ENCODE measurements at regions not wholly inside any gene's neighbourhood (a gene's known extent, or its start where the extent isn't known, plus 50 kb on each side); places are given as distances from the start of the nearest gene placed in this dataset.
A peak's percentile ranks its signal among the peaks of the same experiment; 100 is the strongest.

DNA sequence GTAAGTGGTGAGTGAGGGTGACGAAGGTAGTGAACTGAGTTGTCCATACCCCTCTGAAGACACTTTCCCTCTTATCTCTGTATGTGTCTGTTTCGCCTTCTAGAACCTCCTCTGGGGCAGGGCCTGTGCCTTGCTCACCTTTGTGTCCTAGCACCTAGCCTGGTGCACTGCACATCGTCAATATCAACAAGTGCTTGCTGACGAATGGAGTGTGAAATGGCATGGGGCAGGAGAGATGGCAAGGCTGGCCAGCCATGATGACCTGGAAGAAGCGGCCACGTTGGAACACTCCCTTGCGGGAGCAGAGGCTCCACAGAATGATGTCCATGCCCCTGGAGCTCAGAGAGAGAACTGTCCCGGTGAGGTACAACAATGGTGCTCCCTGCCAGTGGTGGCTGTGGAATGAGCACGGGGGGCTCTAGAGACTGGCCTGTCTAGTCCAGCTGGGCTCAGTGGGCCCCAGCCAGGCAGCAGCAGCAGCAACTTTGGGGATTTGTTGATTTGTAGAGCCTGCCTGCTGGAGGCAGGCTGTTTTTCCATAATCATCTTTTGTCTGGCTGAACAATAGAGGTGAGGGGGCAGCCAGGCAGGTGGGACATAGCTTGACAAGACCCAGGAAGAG lies 112.2 kb upstream of the PJA1 start:
- no peak for DNase-seq (ENCODE audit: low spot score)

DNA sequence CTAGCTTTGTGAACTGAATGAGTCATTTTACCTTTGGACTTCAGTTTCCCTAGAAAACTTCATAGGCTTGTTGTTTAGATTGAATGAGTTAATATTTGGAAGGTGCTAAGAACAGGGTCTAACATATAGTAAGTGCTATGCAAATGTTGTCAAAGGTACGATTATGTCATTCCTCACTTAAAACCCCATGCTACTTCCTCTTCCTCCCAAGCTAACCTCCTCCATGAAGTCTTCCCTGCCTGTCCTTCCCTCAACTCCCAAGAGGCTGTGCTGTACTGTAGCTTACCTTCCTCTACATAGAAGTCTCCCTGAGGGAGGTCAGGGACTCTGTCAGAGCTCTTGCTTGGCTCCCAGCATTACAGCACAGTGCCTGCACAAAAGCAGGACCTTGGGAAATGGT lies 103.4 kb upstream of the PJA1 start:
- no peak for DNase-seq (ENCODE audit: low spot score)

DNA sequence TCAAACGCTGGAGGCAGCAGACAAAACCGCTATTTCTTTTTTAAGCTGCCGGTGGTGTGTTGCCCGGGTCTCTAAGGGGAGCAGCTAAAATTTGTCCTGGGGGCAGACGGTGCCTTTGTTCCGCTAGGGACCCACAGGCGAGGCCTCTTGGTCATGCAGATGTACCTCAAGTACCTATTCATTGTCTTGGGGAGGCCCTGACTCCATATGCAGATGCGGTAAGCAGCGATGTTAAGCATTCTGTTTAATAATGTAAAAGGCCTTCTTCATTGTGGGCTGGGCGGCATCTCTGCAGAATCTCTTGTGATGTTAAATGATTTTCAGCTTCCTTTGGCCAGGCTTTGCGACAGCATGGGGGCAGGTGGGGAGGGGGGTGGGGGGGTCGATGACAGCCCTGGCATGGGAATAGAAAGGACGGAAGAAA lies 98.9 kb upstream of the PJA1 start:
- DNase-seq (ENCODE audit: low spot score), result no peak

DNA sequence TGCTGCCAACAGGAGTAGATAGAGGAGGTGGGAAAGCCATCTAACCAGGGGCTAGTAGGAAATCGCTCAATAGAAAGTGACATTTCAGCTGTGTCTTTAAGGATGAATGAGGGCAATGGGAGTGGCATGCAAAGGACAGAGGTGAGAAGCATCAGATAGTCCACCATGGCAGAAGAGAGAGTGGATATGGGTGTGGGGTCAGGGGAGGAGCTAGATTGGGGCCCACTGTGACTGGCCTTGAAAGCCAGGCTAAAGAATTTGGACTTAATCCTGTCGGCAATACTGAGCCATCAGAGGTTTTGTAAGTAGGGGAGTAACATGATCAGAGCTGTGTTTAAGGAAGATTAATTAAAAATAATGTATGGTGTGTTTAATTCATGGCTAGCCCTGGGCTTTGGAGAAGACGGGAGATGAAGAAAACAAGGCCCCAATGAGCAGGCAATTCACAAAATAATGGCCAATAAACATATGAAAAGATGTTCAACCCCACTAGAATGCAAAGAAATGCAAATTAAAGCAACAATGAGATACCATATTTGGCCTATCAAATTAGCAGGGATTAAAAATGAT lies 98.1 kb upstream of the PJA1 start:
- no peak for DNase-seq (ENCODE audit: low spot score)

DNA sequence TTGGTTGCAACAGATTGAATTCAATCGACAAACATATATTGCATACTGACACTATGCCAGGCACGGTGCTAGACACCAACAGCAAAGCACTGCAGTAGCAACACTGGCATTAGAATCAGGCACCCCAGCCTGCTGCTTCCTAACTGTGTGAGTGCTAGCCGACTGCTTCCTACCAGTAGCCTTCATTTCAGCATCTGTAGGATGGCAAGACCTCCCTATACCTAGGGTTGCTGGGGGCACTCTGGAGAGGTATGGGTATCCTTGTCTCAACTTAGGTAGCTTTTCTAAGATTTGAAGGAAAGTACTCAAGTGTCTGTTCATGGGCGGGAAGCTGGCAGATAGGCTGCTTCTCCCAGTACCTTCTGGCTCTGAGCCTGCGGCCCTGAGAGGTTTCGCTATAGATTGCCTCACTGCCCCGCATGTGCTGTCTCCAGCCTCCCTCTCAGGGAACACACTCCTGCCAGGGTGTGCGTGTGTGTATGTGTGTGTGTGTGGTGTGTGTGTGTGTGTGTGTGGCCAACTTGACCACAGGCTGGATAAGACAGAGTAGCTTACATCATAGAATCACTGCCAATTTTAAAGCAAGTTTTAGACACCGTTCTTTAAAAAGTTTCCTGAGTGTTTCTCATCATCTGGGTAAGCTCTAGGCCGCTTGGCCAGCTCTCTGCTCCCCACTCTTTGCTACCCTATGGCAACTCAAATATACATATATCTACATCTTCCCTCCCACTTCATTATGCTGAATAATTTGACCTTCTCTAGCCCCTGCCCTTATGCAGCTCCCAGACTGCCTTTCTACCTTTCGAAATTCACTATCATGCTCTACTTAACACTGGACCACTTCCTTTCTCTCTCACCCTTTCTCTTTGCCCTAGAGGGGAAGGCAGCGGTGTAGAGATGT lies 97.0 kb upstream of the PJA1 start:
- DNase-seq (ENCODE audit: low spot score), result no peak

DNA sequence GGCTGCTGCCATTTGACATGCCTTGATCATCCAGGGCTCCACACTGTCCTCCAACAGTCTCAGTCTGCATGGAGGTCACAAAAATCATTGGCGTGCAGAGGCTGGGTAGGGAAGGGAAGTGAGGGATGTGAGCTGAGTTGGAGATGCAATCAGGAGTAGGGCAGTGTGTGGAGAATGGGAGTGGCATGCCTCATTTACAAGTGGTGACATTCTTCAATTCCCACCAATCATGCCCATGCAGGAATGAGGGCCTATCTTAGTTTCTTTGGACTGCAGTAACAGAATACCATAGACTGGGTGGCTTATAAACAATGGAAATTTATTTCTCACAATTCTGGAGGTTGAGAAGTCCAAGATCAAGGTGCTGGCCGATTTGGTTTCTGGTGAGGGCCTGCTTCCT lies 94.9 kb upstream of the PJA1 start:
- DNase-seq (ENCODE audit: low spot score), result no peak

DNA sequence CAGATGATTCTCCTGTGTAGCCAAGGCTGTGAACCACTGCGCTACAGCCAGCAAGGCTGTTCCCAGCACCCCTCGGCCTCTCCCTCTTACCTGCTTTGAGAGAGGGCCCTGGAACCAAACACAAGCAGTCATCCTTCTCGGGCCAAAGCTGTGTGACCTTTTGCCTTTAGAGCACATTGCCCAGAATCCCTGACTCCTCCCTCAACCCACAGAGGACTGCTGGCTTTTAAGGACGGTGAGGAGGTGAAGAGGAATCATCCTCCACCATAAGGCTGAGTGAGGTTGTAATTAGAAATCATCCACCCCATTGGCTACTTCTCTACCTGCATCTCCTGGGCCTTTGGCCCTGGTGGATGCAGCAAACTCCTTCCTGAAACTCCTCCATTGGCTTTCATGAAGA lies 93.6 kb upstream of the PJA1 start:
- no peak for DNase-seq (ENCODE audit: low spot score)

DNA sequence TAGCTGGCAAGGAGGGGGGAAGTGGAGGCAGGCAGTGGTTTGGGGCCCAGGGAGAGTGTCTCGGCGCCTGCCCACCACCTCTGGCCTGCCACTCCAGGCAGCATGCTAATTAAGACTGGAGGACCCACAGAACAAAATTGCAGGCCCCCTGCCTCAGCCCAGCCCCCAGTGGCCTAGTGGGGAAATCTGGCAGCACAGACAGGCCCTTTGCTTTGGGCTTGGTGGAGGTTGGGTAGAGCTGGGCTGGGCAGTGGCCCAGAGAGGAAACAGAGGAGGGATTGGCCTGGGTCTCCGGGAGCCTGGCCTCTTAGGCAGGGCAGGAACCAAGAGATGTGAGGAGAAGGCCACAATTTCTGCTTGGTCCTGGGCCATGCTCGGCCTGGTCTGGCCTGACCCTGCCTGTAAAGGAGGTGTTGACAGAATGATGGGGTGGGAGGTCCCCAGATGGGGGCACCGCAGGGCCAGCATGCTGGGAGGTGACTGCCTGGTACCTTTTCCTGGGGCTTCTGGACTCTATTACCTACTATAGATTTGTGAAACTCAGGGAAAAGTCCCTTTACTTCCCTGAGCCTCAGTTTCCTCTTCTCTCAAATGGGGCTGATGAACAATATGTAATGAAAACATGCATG lies 92.4 kb upstream of the PJA1 start:
- DNase-seq (ENCODE audit: low spot score), result peak; percentile 7

DNA sequence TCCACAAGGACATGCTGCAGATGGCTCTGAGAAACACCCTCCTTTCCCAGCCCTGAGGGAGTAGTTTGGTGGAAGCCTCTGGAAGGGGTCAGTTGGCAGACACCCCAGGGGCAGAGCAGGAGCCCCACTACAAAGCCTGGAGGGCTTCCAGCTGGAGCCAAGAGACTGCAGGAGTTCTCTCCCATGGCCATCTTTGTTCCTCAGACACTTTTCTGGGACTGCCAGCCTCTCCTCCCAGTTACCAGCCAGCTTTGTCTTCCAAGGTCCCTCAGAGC lies 91.0 kb upstream of the PJA1 start:
- DNase-seq (ENCODE audit: low spot score), result no peak

DNA sequence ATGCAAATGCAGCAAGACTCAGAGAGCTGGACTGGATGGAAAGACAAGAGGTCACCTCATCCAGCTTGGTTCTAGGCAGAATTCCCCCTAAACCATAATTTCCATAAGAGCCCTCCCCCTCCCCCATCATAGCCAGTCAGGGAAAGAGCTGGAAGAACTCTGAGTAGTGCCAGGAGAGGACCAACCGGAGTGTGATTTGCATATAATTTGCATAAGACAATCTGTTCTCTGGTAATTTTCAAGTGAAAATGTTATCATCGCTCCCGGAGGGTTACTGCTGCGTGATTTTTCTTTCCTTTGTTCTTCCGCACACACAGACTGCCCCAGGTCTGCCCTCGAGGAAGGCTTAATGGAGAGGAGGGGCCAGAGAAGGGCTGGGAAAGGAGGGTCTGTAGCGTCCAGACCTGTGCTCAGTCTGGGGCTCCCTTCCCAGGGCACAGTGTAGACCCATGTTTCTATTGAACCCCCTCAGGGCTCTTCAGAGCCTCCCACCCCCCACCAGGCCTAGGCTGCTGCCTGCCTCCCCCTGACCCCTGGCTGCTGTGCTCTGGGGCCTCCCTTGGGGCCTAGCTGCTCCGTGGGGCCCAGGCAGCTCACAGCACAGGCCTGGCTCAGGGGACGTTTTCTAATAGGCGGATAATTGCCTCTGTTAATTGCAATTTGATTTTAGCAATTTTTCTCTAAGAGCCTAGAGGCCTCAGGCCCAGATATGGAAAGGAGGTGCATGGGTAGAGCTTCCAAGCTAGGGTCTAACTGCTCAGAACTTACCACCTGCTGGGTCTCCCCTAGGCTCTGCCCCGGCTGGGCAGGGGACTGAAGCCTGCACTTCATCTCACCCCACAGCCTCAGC lies 90.4 kb upstream of the PJA1 start:
- DNase-seq (ENCODE audit: low spot score), result no peak

DNA sequence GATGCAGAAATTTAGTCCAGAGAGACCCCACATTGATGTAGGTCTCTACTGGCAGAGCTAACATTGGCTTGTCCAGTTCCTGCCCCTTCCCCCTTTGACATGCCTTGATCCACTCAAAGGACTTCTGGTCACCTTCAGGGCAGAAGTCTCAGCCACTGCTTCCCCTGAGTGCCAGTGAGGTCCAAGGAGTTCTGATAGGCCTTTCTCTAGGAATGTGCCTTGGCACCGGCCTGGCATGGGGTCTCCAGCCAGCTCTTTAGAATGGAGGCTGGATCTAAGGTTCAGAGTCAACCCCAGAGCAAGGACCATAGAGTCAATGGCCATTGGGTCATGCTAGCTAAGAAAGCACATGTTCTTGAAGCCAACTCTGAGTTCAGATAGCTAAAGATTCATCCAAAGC lies 88.6 kb upstream of the PJA1 start:
- no peak for DNase-seq (ENCODE audit: low spot score)

DNA sequence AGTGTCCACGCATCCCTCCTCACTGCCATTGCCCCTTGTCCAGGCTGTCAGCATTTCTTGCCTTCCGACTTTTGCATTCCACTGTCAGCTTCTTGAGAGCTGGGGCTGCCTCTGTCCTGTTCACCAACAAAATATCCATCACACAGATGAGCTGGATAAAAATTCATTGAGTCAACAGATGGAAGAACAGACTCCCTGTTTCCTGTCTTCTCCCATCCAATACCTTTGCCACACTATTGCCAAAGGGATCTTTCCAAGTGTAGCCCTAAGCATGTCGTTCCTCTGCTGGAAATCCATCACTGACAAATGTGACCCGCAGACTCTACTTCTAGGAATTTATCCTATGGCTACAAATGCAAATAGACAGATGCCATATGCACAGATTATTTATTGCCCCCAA lies 78.0 kb upstream of the PJA1 start:
- no peak for DNase-seq (ENCODE audit: low spot score)

DNA sequence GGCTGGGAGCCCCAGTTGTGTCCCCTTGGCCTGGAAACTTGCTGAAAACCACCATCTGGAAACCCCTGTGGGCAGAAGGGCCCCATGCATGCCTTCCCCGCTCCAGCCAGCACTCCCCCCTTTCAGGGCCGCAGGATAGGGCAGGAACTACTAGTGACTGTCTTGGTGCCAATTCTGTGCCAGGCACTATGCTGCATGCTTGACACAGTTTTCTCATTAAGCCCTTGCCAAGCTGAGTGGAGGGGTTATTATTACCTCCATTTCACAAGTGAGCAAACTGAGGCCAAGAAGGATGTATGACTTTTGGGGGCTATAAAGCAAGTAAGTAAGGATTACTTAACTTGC lies 73.6 kb upstream of the PJA1 start:
- DNase-seq (ENCODE audit: low spot score), result no peak

DNA sequence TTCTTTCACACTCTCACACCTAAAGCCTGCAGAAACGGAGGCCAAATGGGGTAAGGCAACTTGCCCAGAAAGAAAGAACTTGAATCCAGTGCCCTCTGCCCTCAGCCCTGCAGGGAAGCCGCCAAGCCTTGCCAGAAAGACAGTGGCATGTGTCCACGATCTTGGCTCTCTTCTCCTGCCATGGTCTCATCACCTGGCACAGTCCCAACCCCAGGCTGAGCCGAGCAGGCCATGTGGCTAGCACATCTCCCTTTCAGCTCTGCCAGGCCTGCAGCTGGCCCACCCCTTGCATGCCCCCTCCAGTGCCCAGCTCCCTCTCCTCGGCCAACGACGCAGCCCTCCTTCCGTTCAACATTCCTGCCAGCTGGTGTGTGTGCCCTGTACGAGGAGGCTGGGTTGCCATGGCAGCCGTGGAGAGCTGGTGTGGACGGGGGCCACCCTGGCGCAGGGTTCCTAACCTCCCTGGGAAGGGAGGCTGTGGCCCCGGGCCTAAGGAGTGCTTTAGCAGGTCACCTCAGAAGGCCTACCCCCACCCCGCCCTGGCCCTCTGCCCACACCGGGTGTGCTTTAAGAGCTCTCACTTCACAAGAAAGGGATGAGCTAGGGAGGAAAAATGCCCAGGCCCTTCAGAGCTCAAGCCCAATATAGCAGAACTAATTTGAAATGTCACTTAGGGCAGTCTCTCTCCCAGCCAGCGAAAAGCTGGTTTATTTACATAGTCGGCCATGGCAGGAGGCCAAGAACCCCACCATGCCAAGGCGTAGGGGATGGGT lies 73.0 kb upstream of the PJA1 start:
- peak; percentile 82 for DNase-seq (ENCODE audit: low spot score)

DNA sequence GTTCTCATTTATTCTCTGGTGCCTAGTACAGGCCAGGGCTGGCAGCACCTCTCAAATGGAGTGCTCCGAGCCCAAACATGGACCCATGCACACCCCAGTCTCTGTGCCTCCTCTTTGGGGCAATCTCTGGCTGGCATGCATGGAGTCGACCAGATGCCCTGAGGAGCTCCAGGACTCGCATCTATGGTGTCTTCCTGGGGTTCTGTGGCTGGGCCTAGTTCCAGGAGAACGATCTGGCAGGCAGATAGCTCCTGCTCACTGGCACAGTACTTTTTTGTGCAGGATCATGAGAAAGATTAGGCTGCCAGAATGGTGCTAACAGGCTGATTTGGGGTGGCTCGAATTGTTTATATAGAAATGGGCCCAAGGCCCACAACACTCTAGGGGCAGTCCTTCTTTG lies 72.0 kb upstream of the PJA1 start:
- no peak for DNase-seq (ENCODE audit: low spot score)

DNA sequence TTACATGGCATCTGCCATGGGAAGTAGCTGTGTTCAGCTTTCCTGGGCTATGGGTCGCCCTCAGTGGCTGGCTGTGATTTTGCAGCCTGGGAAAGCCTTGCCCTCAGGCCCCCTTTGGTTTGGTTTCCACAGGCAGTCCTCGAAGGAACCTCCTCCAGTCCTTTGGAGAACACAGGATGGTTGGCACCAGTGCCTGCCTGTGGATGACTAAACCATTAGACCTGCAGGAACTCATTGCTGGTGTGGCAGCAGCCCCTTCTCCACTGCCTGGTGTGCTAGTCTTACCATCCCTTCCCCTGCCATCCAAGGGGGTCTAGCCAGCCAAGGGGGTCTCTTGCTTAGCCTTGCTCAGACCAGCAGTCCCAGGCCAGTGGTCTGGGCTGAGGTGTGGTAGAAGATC lies 71.4 kb upstream of the PJA1 start:
- DNase-seq (ENCODE audit: low spot score), result no peak

DNA sequence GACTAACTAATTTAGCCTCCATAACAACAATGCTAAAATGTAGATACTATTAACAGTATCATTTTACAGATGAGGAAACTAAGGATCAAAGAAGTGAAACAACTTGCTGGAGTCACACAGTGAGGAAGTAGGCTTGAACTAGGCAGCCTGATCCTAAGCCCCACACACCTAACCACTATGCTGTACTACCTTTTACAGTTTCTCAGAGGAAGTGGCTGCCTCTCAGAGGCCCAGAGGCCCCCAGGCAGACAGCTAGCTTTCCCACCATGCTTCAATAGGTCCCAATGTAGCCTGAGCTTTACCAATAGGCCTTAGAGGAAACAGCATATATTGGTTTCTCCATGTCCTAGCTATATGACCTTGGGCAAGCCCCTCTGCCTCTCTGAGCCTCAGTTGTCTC lies 69.4 kb upstream of the PJA1 start:
- no peak for DNase-seq (ENCODE audit: low spot score)

DNA sequence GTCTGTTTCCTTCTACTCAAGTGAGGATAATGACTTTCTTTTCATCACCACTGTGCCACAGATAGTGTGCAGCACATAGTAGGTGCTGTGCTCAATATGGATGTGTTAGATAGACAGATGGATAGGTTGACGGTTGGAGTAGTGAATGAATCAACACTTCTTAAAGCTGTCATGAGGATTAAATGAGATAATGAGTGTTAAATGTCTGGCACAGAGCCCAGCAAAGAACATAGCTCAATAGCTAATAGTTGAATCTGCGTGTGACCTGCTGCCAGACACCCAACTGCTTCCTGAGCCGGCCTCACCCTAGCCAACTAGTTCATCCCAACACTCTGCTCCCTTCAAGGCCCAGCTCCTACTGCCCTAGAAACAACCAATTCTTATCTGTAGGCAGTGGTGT lies 67.7 kb upstream of the PJA1 start:
- DNase-seq (ENCODE audit: low spot score), result no peak

DNA sequence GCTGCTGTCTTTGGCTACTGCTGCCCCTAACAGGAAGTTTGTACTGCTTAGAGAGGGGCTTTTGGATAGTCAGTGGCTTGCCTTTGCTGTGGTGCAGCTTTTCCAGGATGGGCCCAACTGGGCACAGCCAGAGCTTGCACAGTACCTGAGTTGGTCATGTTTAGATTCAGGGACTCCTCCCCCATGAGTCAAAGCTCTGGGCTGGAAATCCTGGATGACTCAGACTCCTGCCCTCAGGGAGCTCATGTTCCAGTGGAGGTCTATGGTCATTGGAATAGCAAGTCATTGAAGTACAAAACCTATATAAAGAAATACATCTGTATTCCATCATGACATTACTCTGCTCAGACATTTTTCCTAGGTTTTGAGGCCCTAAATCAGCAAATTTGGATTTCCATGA lies 66.7 kb upstream of the PJA1 start:
- no peak for DNase-seq (ENCODE audit: low spot score)

DNA sequence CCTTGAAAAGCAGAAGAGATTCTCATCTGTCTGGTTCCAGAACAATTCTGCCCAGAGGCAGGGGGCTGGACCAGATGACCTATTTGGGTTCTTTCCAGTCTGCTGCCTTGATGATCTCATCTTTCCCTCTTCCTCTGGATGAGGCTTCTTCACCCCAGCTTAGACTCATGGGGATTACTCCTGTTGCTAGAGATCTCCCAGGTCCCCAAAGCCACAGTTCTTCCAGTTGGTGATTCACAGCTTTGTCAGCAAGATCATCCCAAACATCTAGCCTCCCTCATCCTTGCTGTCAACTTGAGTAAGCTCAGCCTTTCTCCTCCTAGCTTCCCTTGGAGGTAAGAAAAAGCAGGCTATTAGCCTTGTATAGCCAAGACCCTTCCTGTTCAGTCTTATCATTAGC lies 64.2 kb upstream of the PJA1 start:
- no peak for DNase-seq (ENCODE audit: low spot score)

DNA sequence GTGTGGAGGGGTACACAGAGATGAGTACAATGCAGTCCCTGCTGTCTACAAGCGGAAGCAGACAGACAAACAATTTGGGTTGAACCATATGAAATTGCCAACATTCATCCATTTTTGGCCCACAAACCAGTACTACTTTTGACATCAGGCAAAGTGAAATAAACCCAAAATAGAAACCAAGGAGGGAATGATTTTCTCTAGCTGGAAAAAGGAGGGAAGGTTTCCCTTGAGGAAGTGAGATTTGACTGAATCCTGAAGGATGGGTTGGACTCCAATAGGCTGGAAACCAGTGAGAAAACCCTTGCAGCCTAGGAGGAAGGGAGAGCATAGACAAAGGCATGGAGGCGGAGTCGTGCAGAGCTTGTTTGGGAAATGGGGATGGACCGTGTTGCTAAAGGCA lies 63.5 kb upstream of the PJA1 start:
- no peak for DNase-seq (ENCODE audit: low spot score)
